Fibroblast of lung (primary cell): ENCODE measurements at regions not wholly inside any gene's neighbourhood (a gene's known extent, or its start where the extent isn't known, plus 50 kb on each side); places are given as distances from the start of the nearest gene placed in this dataset.

Experiments used
- EZH2 ChIP-seq: IDR thresholded peaks from 2 replicates; pipeline ENCODE4 v1.5.1; 2012; ENCODE audit warnings: low read length, control low read depth, mild to moderate bottlenecking; ENCODE audit errors: missing control alignments
- TF ChIP-seq, protein P1 (sequence below), 2 donors: IDR thresholded peaks in 1 of 2; conservative IDR thresholded peaks in 1 of 2; 1 replicate in 1 of 2; 2 replicates in 1 of 2; pipeline ENCODE4 v1.5.1; 2011 to 2012; ENCODE audit warnings: low read length in 2 of 2, control low read depth in 1 of 2, inconsistent platforms in 1 of 2, low read depth in 1 of 2, mild to moderate bottlenecking in 1 of 2

DNA sequence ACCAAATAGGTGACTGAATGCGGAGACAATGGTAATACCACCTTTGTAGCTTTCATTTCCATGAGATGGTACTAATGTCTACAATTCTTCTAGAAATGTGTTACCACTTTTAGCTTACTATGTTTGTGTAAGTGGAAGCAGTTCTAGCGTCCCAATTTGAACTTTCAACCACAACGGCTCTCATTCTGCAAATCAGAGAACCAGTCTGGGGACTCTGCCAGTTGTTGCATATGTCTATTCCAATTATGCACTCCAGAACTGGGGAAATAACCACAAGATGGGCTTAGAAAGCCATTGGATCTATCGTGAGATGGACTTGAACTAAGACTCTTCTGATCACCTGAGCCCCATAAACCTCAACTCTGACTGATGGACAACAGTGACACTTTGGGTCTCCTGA is 862.3 kb downstream of the SLITRK1 start:
- no peak for TF ChIP-seq EZH2
- TF ChIP-seq, protein P1, sequence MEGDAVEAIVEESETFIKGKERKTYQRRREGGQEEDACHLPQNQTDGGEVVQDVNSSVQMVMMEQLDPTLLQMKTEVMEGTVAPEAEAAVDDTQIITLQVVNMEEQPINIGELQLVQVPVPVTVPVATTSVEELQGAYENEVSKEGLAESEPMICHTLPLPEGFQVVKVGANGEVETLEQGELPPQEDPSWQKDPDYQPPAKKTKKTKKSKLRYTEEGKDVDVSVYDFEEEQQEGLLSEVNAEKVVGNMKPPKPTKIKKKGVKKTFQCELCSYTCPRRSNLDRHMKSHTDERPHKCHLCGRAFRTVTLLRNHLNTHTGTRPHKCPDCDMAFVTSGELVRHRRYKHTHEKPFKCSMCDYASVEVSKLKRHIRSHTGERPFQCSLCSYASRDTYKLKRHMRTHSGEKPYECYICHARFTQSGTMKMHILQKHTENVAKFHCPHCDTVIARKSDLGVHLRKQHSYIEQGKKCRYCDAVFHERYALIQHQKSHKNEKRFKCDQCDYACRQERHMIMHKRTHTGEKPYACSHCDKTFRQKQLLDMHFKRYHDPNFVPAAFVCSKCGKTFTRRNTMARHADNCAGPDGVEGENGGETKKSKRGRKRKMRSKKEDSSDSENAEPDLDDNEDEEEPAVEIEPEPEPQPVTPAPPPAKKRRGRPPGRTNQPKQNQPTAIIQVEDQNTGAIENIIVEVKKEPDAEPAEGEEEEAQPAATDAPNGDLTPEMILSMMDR (conservative IDR thresholded peaks at IDR 0.05 in 1 of 2, IDR thresholded peaks at IDR 0.05 in 1 of 2; ENCODE audit: low read depth in 1 of 2, low read length in 2 of 2): no peak
